ENCODE measurements at regions not wholly inside any gene's neighbourhood (a gene's known extent, or its start where the extent isn't known, plus 50 kb on each side); places are given as distances from the start of the nearest gene placed in this dataset.

DNA sequence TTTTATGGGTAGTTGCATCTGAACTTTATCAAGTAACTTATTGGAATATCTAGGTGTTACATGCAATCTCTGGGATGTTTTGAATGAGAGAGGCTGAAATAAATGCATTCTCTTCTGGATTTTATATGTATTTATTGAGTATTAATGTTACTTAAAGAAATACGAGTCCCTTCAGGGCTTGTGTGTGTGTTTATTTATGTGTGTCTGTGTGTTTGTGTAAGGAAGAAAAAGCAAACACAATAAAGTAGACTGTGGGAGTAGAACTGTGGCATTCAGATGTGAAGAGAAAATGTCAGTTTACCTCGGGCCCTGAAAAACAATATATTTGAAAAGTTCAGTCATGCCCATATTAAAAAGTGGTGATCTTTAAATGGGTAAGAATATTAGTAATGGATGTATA, 250.5 kb downstream of the RPL10L start:
- Histone ChIP-seq H3K4me1 (ENCODE audit: low read length) (no peaks in the 10 kb centered on the region), H3K27me3 (replicated peaks; ENCODE audit: insufficient read depth, low read length) (no peaks in the 10 kb centered on the region), H3K4me3 (ENCODE audit: low read length) (no peak overlapping the region), H3K4me2 (ENCODE audit: low read depth, low read length) (no peak overlapping the region), H4K20me1 (ENCODE audit: insufficient read depth, low read length) (no peaks in the 10 kb centered on the region), H3K79me2 (ENCODE audit: low read length) (no peaks in the 10 kb centered on the region), H3F3A (ENCODE audit: insufficient read depth, low read length) (no peaks in the 10 kb centered on the region), H3K36me3 (replicated peaks; ENCODE audit: insufficient read depth, low read length) (no peaks in the 10 kb centered on the region), H3K27ac (ENCODE audit: low read length) (no peak overlapping the region), H3K9me2 (replicated peaks; ENCODE audit: insufficient read depth, low read length) (no peaks in the 10 kb centered on the region), H3K9ac (ENCODE audit: low read length) (no peak overlapping the region), H2AFZ (ENCODE audit: low read length) (no peak overlapping the region), H3K9me3 (replicated peaks; ENCODE audit: insufficient read depth, low read length) (no peaks in the 10 kb centered on the region)
- no peak for TF ChIP-seq EZH2 (optimal IDR thresholded peaks at IDR 0.05; ENCODE audit: low read depth, low read length)
- no peak for TF ChIP-seq EZH2phosphoT487 (IDR thresholded peaks at IDR 0.05; ENCODE audit: low read length)
- no peak for TF ChIP-seq CTCF (IDR thresholded peaks at IDR 0.05; ENCODE audit: low read length)
- DNase-seq = no peak

GRCh38 chr14:46399049-46399448, 252.5 kb downstream of the RPL10L start:
- H3K9me3 ChIP-seq (replicated peaks; ENCODE audit: insufficient read depth, low read length) = no peaks in the 10 kb centered on the region
- no peak overlapping the region for H2AFZ ChIP-seq (ENCODE audit: low read length)
- H4K20me1 ChIP-seq (ENCODE audit: insufficient read depth, low read length) = no peaks in the 10 kb centered on the region
- H3F3A ChIP-seq (ENCODE audit: insufficient read depth, low read length) = no peaks in the 10 kb centered on the region
- DNase-seq = no peak
- H3K79me2 ChIP-seq (ENCODE audit: low read length) = no peaks in the 10 kb centered on the region
- TF ChIP-seq CTCF (IDR thresholded peaks at IDR 0.05; ENCODE audit: low read length) (no peak), EZH2phosphoT487 (IDR thresholded peaks at IDR 0.05; ENCODE audit: low read length) (no peak), EZH2 (optimal IDR thresholded peaks at IDR 0.05; ENCODE audit: low read depth, low read length) (no peak)
- no peaks in the 10 kb centered on the region for H3K36me3 ChIP-seq (replicated peaks; ENCODE audit: insufficient read depth, low read length)
- H3K4me3 ChIP-seq (ENCODE audit: low read length) = no peak overlapping the region
- H3K27ac ChIP-seq (ENCODE audit: low read length) = no peak overlapping the region
- H3K27me3 ChIP-seq (replicated peaks; ENCODE audit: insufficient read depth, low read length) = no peaks in the 10 kb centered on the region
- H3K4me2 ChIP-seq (ENCODE audit: low read depth, low read length) = no peak overlapping the region
- no peaks in the 10 kb centered on the region for H3K4me1 ChIP-seq (ENCODE audit: low read length)
- no peaks in the 10 kb centered on the region for H3K9me2 ChIP-seq (replicated peaks; ENCODE audit: insufficient read depth, low read length)
- no peak overlapping the region for H3K9ac ChIP-seq (ENCODE audit: low read length)

- Histone ChIP-seq H3K9me3 (replicated peaks; ENCODE audit: insufficient read depth, low read length) (no peaks in the 10 kb centered on the region), H3F3A (ENCODE audit: insufficient read depth, low read length) (no peaks in the 10 kb centered on the region), H2AFZ (ENCODE audit: low read length) (no peak overlapping the region), H3K9ac (ENCODE audit: low read length) (no peak overlapping the region), H3K9me2 (replicated peaks; ENCODE audit: insufficient read depth, low read length) (no peaks in the 10 kb centered on the region), H4K20me1 (ENCODE audit: insufficient read depth, low read length) (no peaks in the 10 kb centered on the region), H3K4me1 (ENCODE audit: low read length) (no peaks in the 10 kb centered on the region), H3K4me2 (ENCODE audit: low read depth, low read length) (no peak overlapping the region), H3K36me3 (replicated peaks; ENCODE audit: insufficient read depth, low read length) (no peaks in the 10 kb centered on the region), H3K79me2 (ENCODE audit: low read length) (no peaks in the 10 kb centered on the region), H3K27ac (ENCODE audit: low read length) (no peak overlapping the region), H3K27me3 (replicated peaks; ENCODE audit: insufficient read depth, low read length) (no peaks in the 10 kb centered on the region), H3K4me3 (ENCODE audit: low read length) (no peak overlapping the region)
- no peak for TF ChIP-seq CTCF (IDR thresholded peaks at IDR 0.05; ENCODE audit: low read length)
- no peak for TF ChIP-seq EZH2 (optimal IDR thresholded peaks at IDR 0.05; ENCODE audit: low read depth, low read length)
- no peak for TF ChIP-seq EZH2phosphoT487 (IDR thresholded peaks at IDR 0.05; ENCODE audit: low read length)
- no peak for DNase-seq
These were observed 267.0 kb downstream of the RPL10L start for GRCh38 chr14:46384611-46385010.
